ENCODE measurements at regions not wholly inside any gene's neighbourhood (a gene's known extent, or its start where the extent isn't known, plus 50 kb on each side); places are given as distances from the start of the nearest gene placed in this dataset.

GRCh38 chr3:193873426-193874201 is 262.3 kb upstream of the HES1 start:
- H3K27me3 ChIP-seq (ENCODE audit: control insufficient read depth, insufficient read depth, low read length) = no peaks in the 10 kb centered on the region
- no peak overlapping the region for H3K4me3 ChIP-seq (ENCODE audit: low read depth, low read length)
- no peak for TF ChIP-seq CTCF (IDR thresholded peaks at IDR 0.05; ENCODE audit: insufficient read depth, low read length, poor library complexity, severe bottlenecking)
- H3K36me3 ChIP-seq (ENCODE audit: control insufficient read depth, insufficient read depth, low read length) = no peaks in the 10 kb centered on the region
- no peak for DNase-seq (ENCODE audit: low read depth)

- Histone ChIP-seq H3K36me3 (ENCODE audit: control insufficient read depth, insufficient read depth, low read length) (no peaks in the 10 kb centered on the region), H3K4me3 (ENCODE audit: low read depth, low read length) (no peak overlapping the region), H3K27me3 (ENCODE audit: control insufficient read depth, insufficient read depth, low read length) (no peaks in the 10 kb centered on the region)
- no peak for DNase-seq (ENCODE audit: low read depth)
- TF ChIP-seq CTCF (IDR thresholded peaks at IDR 0.05; ENCODE audit: insufficient read depth, low read length, poor library complexity, severe bottlenecking) = no peak
Observed at GRCh38 chr3:193874512-193874911, 261.4 kb upstream of the HES1 start.

- Histone ChIP-seq H3K4me3 (ENCODE audit: low read depth, low read length) (no peak overlapping the region), H3K36me3 (ENCODE audit: control insufficient read depth, insufficient read depth, low read length) (no peaks in the 10 kb centered on the region), H3K27me3 (ENCODE audit: control insufficient read depth, insufficient read depth, low read length) (no peaks in the 10 kb centered on the region)
- no peak for DNase-seq (ENCODE audit: low read depth)
- no peak for TF ChIP-seq CTCF (IDR thresholded peaks at IDR 0.05; ENCODE audit: insufficient read depth, low read length, poor library complexity, severe bottlenecking)
Observed at GRCh38 chr3:193874997-193875593, 260.9 kb upstream of the HES1 start.

- TF ChIP-seq CTCF (IDR thresholded peaks at IDR 0.05; ENCODE audit: insufficient read depth, low read length, poor library complexity, severe bottlenecking) = no peak
- H3K27me3 ChIP-seq (ENCODE audit: control insufficient read depth, insufficient read depth, low read length) = no peaks in the 10 kb centered on the region
- H3K4me3 ChIP-seq (ENCODE audit: low read depth, low read length) = no peak overlapping the region
- DNase-seq (ENCODE audit: low read depth) = no peak
- H3K36me3 ChIP-seq (ENCODE audit: control insufficient read depth, insufficient read depth, low read length) = no peaks in the 10 kb centered on the region
Observed at GRCh38 chr3:193875601-193876321, 260.2 kb upstream of the HES1 start.

- Histone ChIP-seq H3K36me3 (ENCODE audit: control insufficient read depth, insufficient read depth, low read length) (no peaks in the 10 kb centered on the region), H3K4me3 (ENCODE audit: low read depth, low read length) (no peak overlapping the region), H3K27me3 (ENCODE audit: control insufficient read depth, insufficient read depth, low read length) (no peaks in the 10 kb centered on the region)
- TF ChIP-seq CTCF (IDR thresholded peaks at IDR 0.05; ENCODE audit: insufficient read depth, low read length, poor library complexity, severe bottlenecking) = no peak
- no peak for DNase-seq (ENCODE audit: low read depth)
Observed at GRCh38 chr3:193879099-193879863, 256.7 kb upstream of the HES1 start.
